ENCODE measurements at regions not wholly inside any gene's neighbourhood (a gene's known extent, or its start where the extent isn't known, plus 50 kb on each side); places are given as distances from the start of the nearest gene placed in this dataset.

- Histone ChIP-seq H3K4me2 (ENCODE audit: low read length) (no peak overlapping the region), H3K9me3 (ENCODE audit: low read length) (no peaks in the 10 kb centered on the region), H3K27me3 (ENCODE audit: insufficient read depth, low read length) (no peaks in the 10 kb centered on the region), H3K79me2 (ENCODE audit: insufficient read depth, low read length) (no peaks in the 10 kb centered on the region), H3K4me3 (ENCODE audit: low read depth, low read length, poor library complexity, severe bottlenecking) (no peak overlapping the region), H3K4me1 (ENCODE audit: insufficient read depth, low read length, severe bottlenecking) (no peaks in the 10 kb centered on the region), H2AFZ (ENCODE audit: low read length) (no peak overlapping the region), H3F3A (ENCODE audit: insufficient read depth, low read length) (no peaks in the 10 kb centered on the region), H3K9ac (ENCODE audit: low read length) (no peak overlapping the region), H3K27ac (ENCODE audit: low read depth, low read length, poor library complexity, severe bottlenecking) (no peak overlapping the region), H3K9me2 (ENCODE audit: low read depth, low read length) (no peaks in the 10 kb centered on the region), H4K20me1 (ENCODE audit: insufficient read depth, low read length) (no peaks in the 10 kb centered on the region), H3K36me3 (ENCODE audit: insufficient read depth, low read length) (no peaks in the 10 kb centered on the region)
- no peak for TF ChIP-seq CTCF (IDR thresholded peaks at IDR 0.05; ENCODE audit: low read length)
- TF ChIP-seq EZH2 (IDR thresholded peaks at IDR 0.05; ENCODE audit: borderline replicate concordance, low read length), result no peak
Measured at GRCh38 chr1:118739501-118739900, 248.6 kb downstream of the TBX15 start.

GRCh38 chr1:118736322-118736721 is 251.8 kb downstream of the TBX15 start:
- no peak overlapping the region for H3K4me3 ChIP-seq (ENCODE audit: low read depth, low read length, poor library complexity, severe bottlenecking)
- no peaks in the 10 kb centered on the region for H3K36me3 ChIP-seq (ENCODE audit: insufficient read depth, low read length)
- no peak overlapping the region for H3K4me2 ChIP-seq (ENCODE audit: low read length)
- H3K27me3 ChIP-seq (ENCODE audit: insufficient read depth, low read length), result no peaks in the 10 kb centered on the region
- no peak overlapping the region for H2AFZ ChIP-seq (ENCODE audit: low read length)
- no peaks in the 10 kb centered on the region for H3K4me1 ChIP-seq (ENCODE audit: insufficient read depth, low read length, severe bottlenecking)
- no peak overlapping the region for H3K27ac ChIP-seq (ENCODE audit: low read depth, low read length, poor library complexity, severe bottlenecking)
- no peak for TF ChIP-seq EZH2 (IDR thresholded peaks at IDR 0.05; ENCODE audit: borderline replicate concordance, low read length)
- no peak for TF ChIP-seq CTCF (IDR thresholded peaks at IDR 0.05; ENCODE audit: low read length)
- H4K20me1 ChIP-seq (ENCODE audit: insufficient read depth, low read length), result no peaks in the 10 kb centered on the region
- no peaks in the 10 kb centered on the region for H3F3A ChIP-seq (ENCODE audit: insufficient read depth, low read length)
- no peaks in the 10 kb centered on the region for H3K9me3 ChIP-seq (ENCODE audit: low read length)
- H3K9me2 ChIP-seq (ENCODE audit: low read depth, low read length), result no peaks in the 10 kb centered on the region
- H3K79me2 ChIP-seq (ENCODE audit: insufficient read depth, low read length), result no peaks in the 10 kb centered on the region
- H3K9ac ChIP-seq (ENCODE audit: low read length), result no peak overlapping the region

- Histone ChIP-seq H3K4me1 (ENCODE audit: insufficient read depth, low read length, severe bottlenecking) (no peaks in the 10 kb centered on the region), H3K27ac (ENCODE audit: low read depth, low read length, poor library complexity, severe bottlenecking) (no peak overlapping the region), H3K4me3 (ENCODE audit: low read depth, low read length, poor library complexity, severe bottlenecking) (no peak overlapping the region), H2AFZ (ENCODE audit: low read length) (no peak overlapping the region), H3K27me3 (ENCODE audit: insufficient read depth, low read length) (no peaks in the 10 kb centered on the region), H4K20me1 (ENCODE audit: insufficient read depth, low read length) (no peaks in the 10 kb centered on the region), H3K9me2 (ENCODE audit: low read depth, low read length) (no peaks in the 10 kb centered on the region), H3K79me2 (ENCODE audit: insufficient read depth, low read length) (no peaks in the 10 kb centered on the region), H3K9ac (ENCODE audit: low read length) (no peak overlapping the region), H3K9me3 (ENCODE audit: low read length) (no peaks in the 10 kb centered on the region), H3K36me3 (ENCODE audit: insufficient read depth, low read length) (no peaks in the 10 kb centered on the region), H3K4me2 (ENCODE audit: low read length) (no peak overlapping the region), H3F3A (ENCODE audit: insufficient read depth, low read length) (no peaks in the 10 kb centered on the region)
- no peak for TF ChIP-seq EZH2 (IDR thresholded peaks at IDR 0.05; ENCODE audit: borderline replicate concordance, low read length)
- TF ChIP-seq CTCF (IDR thresholded peaks at IDR 0.05; ENCODE audit: low read length), result no peak
Measured at GRCh38 chr1:118717893-118718292, 270.2 kb downstream of the TBX15 start.
